ENCODE measurements at regions not wholly inside any gene's neighbourhood (a gene's known extent, or its start where the extent isn't known, plus 50 kb on each side); places are given as distances from the start of the nearest gene placed in this dataset.

- no peak overlapping the region for H3K9ac ChIP-seq (ENCODE audit: low read length)
- H4K20me1 ChIP-seq (ENCODE audit: insufficient read depth, low read length) = no peaks in the 10 kb centered on the region
- TF ChIP-seq EZH2 (optimal IDR thresholded peaks at IDR 0.05; ENCODE audit: low read depth, low read length) = no peak
- TF ChIP-seq, protein P1, sequence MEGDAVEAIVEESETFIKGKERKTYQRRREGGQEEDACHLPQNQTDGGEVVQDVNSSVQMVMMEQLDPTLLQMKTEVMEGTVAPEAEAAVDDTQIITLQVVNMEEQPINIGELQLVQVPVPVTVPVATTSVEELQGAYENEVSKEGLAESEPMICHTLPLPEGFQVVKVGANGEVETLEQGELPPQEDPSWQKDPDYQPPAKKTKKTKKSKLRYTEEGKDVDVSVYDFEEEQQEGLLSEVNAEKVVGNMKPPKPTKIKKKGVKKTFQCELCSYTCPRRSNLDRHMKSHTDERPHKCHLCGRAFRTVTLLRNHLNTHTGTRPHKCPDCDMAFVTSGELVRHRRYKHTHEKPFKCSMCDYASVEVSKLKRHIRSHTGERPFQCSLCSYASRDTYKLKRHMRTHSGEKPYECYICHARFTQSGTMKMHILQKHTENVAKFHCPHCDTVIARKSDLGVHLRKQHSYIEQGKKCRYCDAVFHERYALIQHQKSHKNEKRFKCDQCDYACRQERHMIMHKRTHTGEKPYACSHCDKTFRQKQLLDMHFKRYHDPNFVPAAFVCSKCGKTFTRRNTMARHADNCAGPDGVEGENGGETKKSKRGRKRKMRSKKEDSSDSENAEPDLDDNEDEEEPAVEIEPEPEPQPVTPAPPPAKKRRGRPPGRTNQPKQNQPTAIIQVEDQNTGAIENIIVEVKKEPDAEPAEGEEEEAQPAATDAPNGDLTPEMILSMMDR (IDR thresholded peaks at IDR 0.05; ENCODE audit: low read length) = no peak
- no peak for TF ChIP-seq EZH2phosphoT487 (IDR thresholded peaks at IDR 0.05; ENCODE audit: low read length)
- no peak overlapping the region for H3K4me2 ChIP-seq (ENCODE audit: low read depth, low read length)
- H3K79me2 ChIP-seq (ENCODE audit: low read length) = no peaks in the 10 kb centered on the region
- H3K36me3 ChIP-seq (replicated peaks; ENCODE audit: insufficient read depth, low read length) = no peaks in the 10 kb centered on the region
- no peak overlapping the region for H3K27ac ChIP-seq (ENCODE audit: low read length)
- no peaks in the 10 kb centered on the region for H3K9me3 ChIP-seq (replicated peaks; ENCODE audit: insufficient read depth, low read length)
- H2AFZ ChIP-seq (ENCODE audit: low read length) = no peak overlapping the region
- no peaks in the 10 kb centered on the region for H3K27me3 ChIP-seq (replicated peaks; ENCODE audit: insufficient read depth, low read length)
- H3K4me3 ChIP-seq (ENCODE audit: low read length) = no peak overlapping the region
- no peaks in the 10 kb centered on the region for H3K4me1 ChIP-seq (ENCODE audit: low read length)
- no peaks in the 10 kb centered on the region for H3K9me2 ChIP-seq (replicated peaks; ENCODE audit: insufficient read depth, low read length)
- H3F3A ChIP-seq (ENCODE audit: insufficient read depth, low read length) = no peaks in the 10 kb centered on the region
- DNase-seq = no peak
Measured at GRCh38 chr7:123051916-123052315, 56.4 kb upstream of the TAS2R16 start.

- no peaks in the 10 kb centered on the region for H4K20me1 ChIP-seq (ENCODE audit: insufficient read depth, low read length)
- H2AFZ ChIP-seq (ENCODE audit: low read length) = no peak overlapping the region
- no peaks in the 10 kb centered on the region for H3K79me2 ChIP-seq (ENCODE audit: low read length)
- no peaks in the 10 kb centered on the region for H3K4me1 ChIP-seq (ENCODE audit: low read length)
- TF ChIP-seq, protein P1 (IDR thresholded peaks at IDR 0.05; ENCODE audit: low read length) = no peak
- TF ChIP-seq EZH2 (optimal IDR thresholded peaks at IDR 0.05; ENCODE audit: low read depth, low read length) (no peak), EZH2phosphoT487 (IDR thresholded peaks at IDR 0.05; ENCODE audit: low read length) (no peak)
- no peak overlapping the region for H3K4me3 ChIP-seq (ENCODE audit: low read length)
- H3K27ac ChIP-seq (ENCODE audit: low read length) = no peak overlapping the region
- DNase-seq = no peak
- H3K9me2 ChIP-seq (replicated peaks; ENCODE audit: insufficient read depth, low read length) = no peaks in the 10 kb centered on the region; the same call in 1 of the 2 replicates
- H3K9me3 ChIP-seq (replicated peaks; ENCODE audit: insufficient read depth, low read length) = no peaks in the 10 kb centered on the region
- no peak overlapping the region for H3K4me2 ChIP-seq (ENCODE audit: low read depth, low read length)
- no peaks in the 10 kb centered on the region for H3F3A ChIP-seq (ENCODE audit: insufficient read depth, low read length)
- H3K9ac ChIP-seq (ENCODE audit: low read length) = no peak overlapping the region
- H3K36me3 ChIP-seq (replicated peaks; ENCODE audit: insufficient read depth, low read length) = no peaks in the 10 kb centered on the region
- H3K27me3 ChIP-seq (replicated peaks; ENCODE audit: insufficient read depth, low read length) = no peaks in the 10 kb centered on the region
Measured at GRCh38 chr7:123047955-123048354, 52.5 kb upstream of the TAS2R16 start.

All from MM.1S (cell line).